ENCODE measurements at regions not wholly inside any gene's neighbourhood (a gene's known extent, or its start where the extent isn't known, plus 50 kb on each side); places are given as distances from the start of the nearest gene placed in this dataset.

DNA sequence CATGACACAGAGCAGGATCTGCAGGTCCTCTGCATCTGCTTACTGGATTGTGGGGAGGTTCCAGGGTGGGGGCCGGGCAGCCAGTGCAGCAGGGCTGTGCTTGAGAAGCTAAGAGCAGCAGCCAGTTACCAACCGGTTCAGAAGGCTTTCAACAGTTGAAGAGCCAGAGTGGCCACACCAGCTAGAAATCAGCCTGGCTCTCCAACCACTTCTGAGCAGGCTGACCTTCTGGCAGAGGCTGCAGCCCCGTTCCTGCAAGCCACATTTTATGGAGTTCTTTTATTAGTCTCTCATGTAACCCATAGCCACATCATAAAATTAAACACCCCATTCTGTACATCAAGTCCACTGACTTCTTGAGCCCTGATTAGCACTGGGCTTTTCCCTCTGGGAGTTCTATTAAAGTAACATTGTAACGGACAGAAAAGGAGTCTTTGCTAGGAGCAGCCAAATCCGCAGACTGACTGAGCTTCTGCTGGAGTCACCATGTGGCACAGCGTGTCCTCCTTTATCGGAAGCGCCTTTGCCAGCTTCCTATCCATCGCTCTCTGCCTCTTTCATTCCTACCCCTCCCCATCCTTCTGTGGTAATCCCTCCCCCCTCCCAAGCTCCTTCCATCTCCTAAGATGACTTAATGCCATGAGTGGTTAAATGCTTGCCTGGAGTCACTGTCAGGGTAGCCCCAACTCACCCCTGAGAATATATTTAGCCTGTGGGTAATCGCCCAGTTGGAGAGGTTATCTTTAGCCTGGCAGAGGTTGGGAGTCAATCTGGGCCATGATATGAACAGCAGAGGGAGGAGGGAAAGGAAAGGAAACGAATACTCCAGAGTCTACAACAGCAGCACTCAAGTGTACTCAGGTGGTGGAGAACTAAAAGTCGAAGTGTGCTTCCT lies 138.5 kb upstream of the HES1 start:
- TF ChIP-seq POLR2AphosphoS5 (IDR thresholded peaks at IDR 0.05; ENCODE audit: low read depth, low read length), result no peak
- TF ChIP-seq, protein P1, sequence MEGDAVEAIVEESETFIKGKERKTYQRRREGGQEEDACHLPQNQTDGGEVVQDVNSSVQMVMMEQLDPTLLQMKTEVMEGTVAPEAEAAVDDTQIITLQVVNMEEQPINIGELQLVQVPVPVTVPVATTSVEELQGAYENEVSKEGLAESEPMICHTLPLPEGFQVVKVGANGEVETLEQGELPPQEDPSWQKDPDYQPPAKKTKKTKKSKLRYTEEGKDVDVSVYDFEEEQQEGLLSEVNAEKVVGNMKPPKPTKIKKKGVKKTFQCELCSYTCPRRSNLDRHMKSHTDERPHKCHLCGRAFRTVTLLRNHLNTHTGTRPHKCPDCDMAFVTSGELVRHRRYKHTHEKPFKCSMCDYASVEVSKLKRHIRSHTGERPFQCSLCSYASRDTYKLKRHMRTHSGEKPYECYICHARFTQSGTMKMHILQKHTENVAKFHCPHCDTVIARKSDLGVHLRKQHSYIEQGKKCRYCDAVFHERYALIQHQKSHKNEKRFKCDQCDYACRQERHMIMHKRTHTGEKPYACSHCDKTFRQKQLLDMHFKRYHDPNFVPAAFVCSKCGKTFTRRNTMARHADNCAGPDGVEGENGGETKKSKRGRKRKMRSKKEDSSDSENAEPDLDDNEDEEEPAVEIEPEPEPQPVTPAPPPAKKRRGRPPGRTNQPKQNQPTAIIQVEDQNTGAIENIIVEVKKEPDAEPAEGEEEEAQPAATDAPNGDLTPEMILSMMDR (IDR thresholded peaks at IDR 0.05 in 2 of 3, conservative IDR thresholded peaks at IDR 0.05 in 1 of 3; ENCODE audit: borderline replicate concordance in 1 of 3, insufficient read depth in 1 of 3, low read depth in 2 of 3, low read length in 2 of 3), result no peak
- no peak for TF ChIP-seq POLR2A (IDR thresholded peaks at IDR 0.05; ENCODE audit: borderline replicate concordance, extremely low read depth, insufficient read depth, insufficient read length)
- TF ChIP-seq EZH2phosphoT487 (IDR thresholded peaks at IDR 0.05; ENCODE audit: borderline replicate concordance), result no peak
- TF ChIP-seq, protein P2, sequence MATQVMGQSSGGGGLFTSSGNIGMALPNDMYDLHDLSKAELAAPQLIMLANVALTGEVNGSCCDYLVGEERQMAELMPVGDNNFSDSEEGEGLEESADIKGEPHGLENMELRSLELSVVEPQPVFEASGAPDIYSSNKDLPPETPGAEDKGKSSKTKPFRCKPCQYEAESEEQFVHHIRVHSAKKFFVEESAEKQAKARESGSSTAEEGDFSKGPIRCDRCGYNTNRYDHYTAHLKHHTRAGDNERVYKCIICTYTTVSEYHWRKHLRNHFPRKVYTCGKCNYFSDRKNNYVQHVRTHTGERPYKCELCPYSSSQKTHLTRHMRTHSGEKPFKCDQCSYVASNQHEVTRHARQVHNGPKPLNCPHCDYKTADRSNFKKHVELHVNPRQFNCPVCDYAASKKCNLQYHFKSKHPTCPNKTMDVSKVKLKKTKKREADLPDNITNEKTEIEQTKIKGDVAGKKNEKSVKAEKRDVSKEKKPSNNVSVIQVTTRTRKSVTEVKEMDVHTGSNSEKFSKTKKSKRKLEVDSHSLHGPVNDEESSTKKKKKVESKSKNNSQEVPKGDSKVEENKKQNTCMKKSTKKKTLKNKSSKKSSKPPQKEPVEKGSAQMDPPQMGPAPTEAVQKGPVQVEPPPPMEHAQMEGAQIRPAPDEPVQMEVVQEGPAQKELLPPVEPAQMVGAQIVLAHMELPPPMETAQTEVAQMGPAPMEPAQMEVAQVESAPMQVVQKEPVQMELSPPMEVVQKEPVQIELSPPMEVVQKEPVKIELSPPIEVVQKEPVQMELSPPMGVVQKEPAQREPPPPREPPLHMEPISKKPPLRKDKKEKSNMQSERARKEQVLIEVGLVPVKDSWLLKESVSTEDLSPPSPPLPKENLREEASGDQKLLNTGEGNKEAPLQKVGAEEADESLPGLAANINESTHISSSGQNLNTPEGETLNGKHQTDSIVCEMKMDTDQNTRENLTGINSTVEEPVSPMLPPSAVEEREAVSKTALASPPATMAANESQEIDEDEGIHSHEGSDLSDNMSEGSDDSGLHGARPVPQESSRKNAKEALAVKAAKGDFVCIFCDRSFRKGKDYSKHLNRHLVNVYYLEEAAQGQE (IDR thresholded peaks at IDR 0.05; ENCODE audit: low read depth), result no peak
- TF ChIP-seq EZH2 (IDR thresholded peaks at IDR 0.05), result no peak
- no peak for TF ChIP-seq YY1 (IDR thresholded peaks at IDR 0.05; ENCODE audit: extremely low read depth, insufficient replicate concordance, low read depth, low read length)
- TF ChIP-seq JUND (IDR thresholded peaks at IDR 0.05), result no peak
- no peak for TF ChIP-seq RAD21 (IDR thresholded peaks at IDR 0.05; ENCODE audit: low read depth)
- TF ChIP-seq CEBPB (IDR thresholded peaks at IDR 0.05; ENCODE audit: low read depth), result no peak
- TF ChIP-seq, protein P3, sequence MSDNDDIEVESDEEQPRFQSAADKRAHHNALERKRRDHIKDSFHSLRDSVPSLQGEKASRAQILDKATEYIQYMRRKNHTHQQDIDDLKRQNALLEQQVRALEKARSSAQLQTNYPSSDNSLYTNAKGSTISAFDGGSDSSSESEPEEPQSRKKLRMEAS (IDR thresholded peaks at IDR 0.05), result no peak
- TF ChIP-seq ZNF274 (IDR thresholded peaks at IDR 0.05; ENCODE audit: low read depth, low read length), result no peak
- TF ChIP-seq, protein P4, sequence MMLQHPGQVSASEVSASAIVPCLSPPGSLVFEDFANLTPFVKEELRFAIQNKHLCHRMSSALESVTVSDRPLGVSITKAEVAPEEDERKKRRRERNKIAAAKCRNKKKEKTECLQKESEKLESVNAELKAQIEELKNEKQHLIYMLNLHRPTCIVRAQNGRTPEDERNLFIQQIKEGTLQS (IDR thresholded peaks at IDR 0.05), result no peak
- TF ChIP-seq CBX3 (IDR thresholded peaks at IDR 0.05; ENCODE audit: low read depth), result no peak
